ENCODE measurements at regions not wholly inside any gene's neighbourhood (a gene's known extent, or its start where the extent isn't known, plus 50 kb on each side); places are given as distances from the start of the nearest gene placed in this dataset.

GRCh38 chr5:124537522-124537921 lies 208.9 kb downstream of the ZNF608 start:
- intact Hi-C loops (cut with DNase I): no loop called here
- Histone ChIP-seq H3K9me3 (no peaks in the 10 kb centered on the region), H3K27ac (peak overlapping the region in 1 of 3 donors; percentile 1), H3K4me3 (replicated peaks in 1 of 3) (no peak overlapping the region), H3K27me3 (no peaks in the 10 kb centered on the region), H3K36me3 (no peaks in the 10 kb centered on the region), H3K4me1 (no peaks in the 10 kb centered on the region)
- DNase-seq: no peak
- WGBS, 2 donors: 93 to 95% methylated on average over 4 of the region's 4 CpGs
- no peak for TF ChIP-seq POLR2A (IDR thresholded peaks at IDR 0.05)
- TF ChIP-seq, protein P1, sequence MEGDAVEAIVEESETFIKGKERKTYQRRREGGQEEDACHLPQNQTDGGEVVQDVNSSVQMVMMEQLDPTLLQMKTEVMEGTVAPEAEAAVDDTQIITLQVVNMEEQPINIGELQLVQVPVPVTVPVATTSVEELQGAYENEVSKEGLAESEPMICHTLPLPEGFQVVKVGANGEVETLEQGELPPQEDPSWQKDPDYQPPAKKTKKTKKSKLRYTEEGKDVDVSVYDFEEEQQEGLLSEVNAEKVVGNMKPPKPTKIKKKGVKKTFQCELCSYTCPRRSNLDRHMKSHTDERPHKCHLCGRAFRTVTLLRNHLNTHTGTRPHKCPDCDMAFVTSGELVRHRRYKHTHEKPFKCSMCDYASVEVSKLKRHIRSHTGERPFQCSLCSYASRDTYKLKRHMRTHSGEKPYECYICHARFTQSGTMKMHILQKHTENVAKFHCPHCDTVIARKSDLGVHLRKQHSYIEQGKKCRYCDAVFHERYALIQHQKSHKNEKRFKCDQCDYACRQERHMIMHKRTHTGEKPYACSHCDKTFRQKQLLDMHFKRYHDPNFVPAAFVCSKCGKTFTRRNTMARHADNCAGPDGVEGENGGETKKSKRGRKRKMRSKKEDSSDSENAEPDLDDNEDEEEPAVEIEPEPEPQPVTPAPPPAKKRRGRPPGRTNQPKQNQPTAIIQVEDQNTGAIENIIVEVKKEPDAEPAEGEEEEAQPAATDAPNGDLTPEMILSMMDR (IDR thresholded peaks at IDR 0.05): no peak

GRCh38 chr5:124537107-124537506 lies 209.3 kb downstream of the ZNF608 start:
- Histone ChIP-seq H3K27me3 (no peaks in the 10 kb centered on the region), H3K4me1 (no peaks in the 10 kb centered on the region), H3K36me3 (no peaks in the 10 kb centered on the region), H3K27ac (peak overlapping the region in 1 of 3 donors; percentile 1), H3K9me3 (no peaks in the 10 kb centered on the region), H3K4me3 (replicated peaks in 1 of 3) (no peak overlapping the region)
- TF ChIP-seq POLR2A (IDR thresholded peaks at IDR 0.05): no peak
- TF ChIP-seq, protein P1 (IDR thresholded peaks at IDR 0.05): no peak
- no peak for DNase-seq
- 70 to 87% methylated on average over 5 of the region's 5 CpGs for WGBS, 2 donors
- intact Hi-C loops (cut with DNase I): no loop called here

DNA sequence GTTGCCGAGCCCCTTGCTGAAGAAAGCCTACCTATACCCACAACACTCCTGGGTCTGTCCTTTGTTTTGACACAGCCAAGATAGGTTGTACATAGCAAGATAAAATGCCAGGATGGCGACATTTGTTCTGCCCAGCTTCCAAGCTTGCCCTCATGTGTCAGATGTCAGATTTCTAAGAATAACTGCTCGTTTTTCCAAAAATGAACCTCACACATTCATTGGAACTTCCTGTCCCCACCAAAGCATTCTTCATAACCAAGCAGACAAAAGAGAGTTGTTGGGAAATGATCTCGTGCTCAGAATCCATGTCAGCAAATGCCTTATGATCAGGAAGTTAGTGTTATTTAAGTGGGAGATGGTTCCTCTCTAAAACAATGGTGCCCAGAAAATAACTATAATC lies 210.1 kb downstream of the ZNF608 start:
- intact Hi-C loops (cut with DNase I): no loop called here

DNA sequence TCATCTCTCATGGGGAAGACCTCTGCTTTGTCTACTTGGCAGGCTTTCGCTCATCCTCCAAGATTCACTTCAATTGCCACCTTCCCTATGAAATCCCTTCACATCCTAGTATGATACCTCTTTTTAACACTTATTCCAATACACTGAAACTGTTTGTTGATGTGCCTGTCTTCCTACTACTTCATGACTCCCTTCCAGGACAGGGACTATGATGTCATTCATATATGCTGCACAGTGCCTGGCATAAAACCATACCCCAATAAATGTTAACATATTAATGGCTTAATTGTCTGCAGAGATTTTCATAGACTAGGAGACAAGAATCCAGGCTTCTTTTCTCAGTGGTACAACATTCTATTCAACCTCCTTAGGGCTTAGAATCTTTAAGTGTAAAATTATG lies 215.5 kb downstream of the ZNF608 start:
- no peak overlapping the region for H3K4me3 ChIP-seq (replicated peaks in 1 of 3)
- DNase-seq: no peak
- no peak overlapping the region for H3K27ac ChIP-seq
- H3K4me1 ChIP-seq: peaks cover 5 to 8% of the 10 kb centered on the region in 2 donors
- H3K9me3 ChIP-seq: no peaks in the 10 kb centered on the region
- TF ChIP-seq POLR2A (IDR thresholded peaks at IDR 0.05): no peak
- no peaks in the 10 kb centered on the region for H3K27me3 ChIP-seq
- intact Hi-C loops (cut with DNase I): no loop called here
- no peaks in the 10 kb centered on the region for H3K36me3 ChIP-seq
- WGBS, 2 donors: 91 to 98% methylated on average over 1 of the region's 1 CpG

More for the DNA sequence above, 210.1 kb downstream of the ZNF608 start:
- no peaks in the 10 kb centered on the region for H3K36me3 ChIP-seq
- no peak overlapping the region for H3K4me3 ChIP-seq (replicated peaks in 1 of 3)
- 75 to 80% methylated on average over 4 of the region's 4 CpGs for WGBS, 2 donors
- TF ChIP-seq POLR2A (IDR thresholded peaks at IDR 0.05): no peak
- TF ChIP-seq, protein P1 (IDR thresholded peaks at IDR 0.05): no peak
- H3K4me1 ChIP-seq: no peaks in the 10 kb centered on the region
- H3K27me3 ChIP-seq: no peaks in the 10 kb centered on the region
- DNase-seq: no peak
- no peaks in the 10 kb centered on the region for H3K9me3 ChIP-seq
- no peak overlapping the region for H3K27ac ChIP-seq

- no peaks in the 10 kb centered on the region for H3K36me3 ChIP-seq
- H3K9me3 ChIP-seq: no peaks in the 10 kb centered on the region
- intact Hi-C loops (cut with DNase I): no loop called here
- no peaks in the 10 kb centered on the region for H3K27me3 ChIP-seq
- H3K4me3 ChIP-seq (replicated peaks in 1 of 3): no peak overlapping the region
- TF ChIP-seq, protein P1 (IDR thresholded peaks at IDR 0.05): no peak
- no peak for TF ChIP-seq POLR2A (IDR thresholded peaks at IDR 0.05)
- H3K4me1 ChIP-seq: peaks cover 5 to 8% of the 10 kb centered on the region in 2 donors
- 64 to 96% methylated on average over 2 of the region's 2 CpGs for WGBS, 2 donors
- no peak overlapping the region for H3K27ac ChIP-seq
- no peak for DNase-seq
Measured at GRCh38 chr5:124528838-124529237, 217.6 kb downstream of the ZNF608 start.

All from thyroid gland (tissue), 4 donors.